Stimulated activated CD4-positive, alpha-beta T cell treated with anti-CD3 and anti-CD28 coated beads, Interleukin-1b, Interleukin-23, amount 100 ng/mL, for 1 hour (primary cell): ENCODE measurements at regions not wholly inside any gene's neighbourhood (a gene's known extent, or its start where the extent isn't known, plus 50 kb on each side); places are given as distances from the start of the nearest gene placed in this dataset.
"Not testable (repeated sequence)": the region's sequence is repeated elsewhere in the genome, so short reads cannot be mapped to it uniquely, and the experiment has no call there.

Experiments used
- DNase-seq, 2 donors: peaks; one replicate each; pipeline ENCODE4 v3.0.0-alpha.2; 2020; ENCODE audit warnings: low read depth in 2 of 2

DNA sequence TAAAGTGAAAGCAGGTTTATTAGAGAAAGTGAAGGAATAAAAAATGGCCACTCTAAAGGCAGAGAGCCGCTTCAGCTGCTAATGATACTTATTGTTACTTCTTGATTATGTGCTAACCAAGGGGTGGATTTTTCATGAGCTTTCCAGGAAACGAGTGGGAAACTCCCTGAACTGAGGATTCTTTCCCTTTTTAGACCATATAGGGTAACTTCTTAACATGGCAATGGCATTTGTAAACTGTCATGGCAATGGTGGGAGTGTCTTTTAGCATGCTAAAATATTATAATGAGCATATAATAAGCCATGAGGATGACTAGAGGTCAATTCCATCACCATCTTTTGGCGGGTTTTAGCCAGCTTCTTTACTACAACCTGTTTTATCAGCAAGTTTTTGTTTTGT is 890.0 kb downstream of the UQCRFS1 start:
- no peak for DNase-seq

DNA sequence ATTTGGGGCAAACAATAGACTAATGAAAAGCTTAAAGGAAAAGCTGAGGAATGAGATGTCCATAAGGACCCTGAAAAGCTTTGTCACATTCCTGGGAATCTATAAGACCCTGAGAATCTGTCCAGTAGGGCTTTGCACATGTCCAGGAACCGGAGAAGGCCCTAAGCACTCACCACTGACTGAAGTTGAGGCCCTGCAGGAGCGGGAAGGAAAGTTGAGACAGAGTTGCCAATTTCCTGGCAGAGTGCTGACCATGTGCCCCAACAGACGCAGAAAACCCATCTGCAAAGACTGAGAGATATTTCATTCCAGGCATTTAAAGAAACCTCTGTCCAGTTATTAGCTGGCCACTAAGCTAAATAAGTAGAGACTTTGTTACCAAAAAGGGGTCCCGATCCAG is 890.5 kb downstream of the UQCRFS1 start:
- no peak for DNase-seq

- DNase-seq: no peak
These were observed 893.0 kb downstream of the UQCRFS1 start for GRCh38 chr19:28319918-28320317.

GRCh38 chr19:28319227-28319626 is 893.7 kb downstream of the UQCRFS1 start:
- DNase-seq: no peak

GRCh38 chr19:28318469-28319179 is 894.3 kb downstream of the UQCRFS1 start:
- no peak for DNase-seq

DNA sequence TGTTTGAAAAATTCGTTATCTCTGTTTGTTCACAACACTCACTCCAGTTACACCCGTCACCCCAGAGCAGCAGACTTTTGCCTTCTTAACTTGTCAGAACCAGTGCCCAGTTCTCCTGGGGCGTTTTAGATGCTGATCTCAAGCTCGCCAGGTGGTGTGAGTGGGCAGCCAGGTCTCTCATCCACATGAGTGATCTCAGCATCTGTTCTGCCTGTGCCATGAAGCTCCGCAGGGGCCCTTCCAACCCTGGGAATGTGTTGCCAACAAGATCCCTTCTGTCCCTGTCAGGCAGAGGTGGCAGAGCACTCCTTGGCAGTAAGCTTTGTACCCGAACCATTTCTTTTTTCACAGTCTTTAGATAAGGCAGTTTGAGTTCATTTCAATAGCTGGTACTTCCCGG is 896.5 kb downstream of the UQCRFS1 start:
- DNase-seq: no peak

DNA sequence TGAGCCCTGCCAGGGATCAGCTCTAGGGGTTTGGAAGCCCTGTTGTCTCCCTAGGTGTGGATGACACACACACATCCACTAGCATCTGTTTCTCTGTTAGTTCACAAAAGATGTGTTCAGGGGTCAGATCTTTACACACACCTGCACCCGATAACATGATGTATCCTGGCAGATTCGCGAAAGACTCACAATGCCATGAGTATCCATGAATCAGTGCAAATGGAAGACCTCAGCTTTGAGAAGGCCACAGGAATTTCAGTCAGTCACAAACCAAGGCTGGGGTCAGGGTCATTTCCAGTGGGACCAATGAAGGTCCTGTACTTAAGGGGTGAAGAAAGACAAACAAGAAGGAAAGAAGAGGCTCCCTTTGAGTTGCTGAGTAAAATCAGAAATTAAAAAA is 898.2 kb downstream of the UQCRFS1 start:
- DNase-seq: no peak

- DNase-seq: no peak
These were observed 898.7 kb downstream of the UQCRFS1 start for GRCh38 chr19:28314287-28314686.

DNA sequence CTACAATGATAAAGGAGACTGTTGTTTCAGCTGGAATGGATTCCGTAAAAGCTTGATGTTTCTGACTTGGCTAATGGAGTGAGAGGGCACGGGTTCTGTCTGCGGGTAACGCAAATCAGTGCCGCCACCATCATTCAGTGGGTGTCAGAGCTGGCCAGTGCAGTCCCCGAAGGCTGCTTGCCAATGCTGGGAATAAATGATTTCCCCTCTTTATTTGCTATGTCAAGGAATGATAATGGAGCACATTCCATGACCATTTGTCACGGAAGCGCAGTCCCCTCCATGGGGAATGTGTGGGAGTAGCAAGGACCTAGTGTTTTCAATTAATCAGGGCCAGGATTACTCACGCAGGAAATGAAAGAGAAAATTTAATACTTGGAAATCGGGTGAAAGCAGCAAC is 899.3 kb downstream of the UQCRFS1 start:
- no peak for DNase-seq

DNA sequence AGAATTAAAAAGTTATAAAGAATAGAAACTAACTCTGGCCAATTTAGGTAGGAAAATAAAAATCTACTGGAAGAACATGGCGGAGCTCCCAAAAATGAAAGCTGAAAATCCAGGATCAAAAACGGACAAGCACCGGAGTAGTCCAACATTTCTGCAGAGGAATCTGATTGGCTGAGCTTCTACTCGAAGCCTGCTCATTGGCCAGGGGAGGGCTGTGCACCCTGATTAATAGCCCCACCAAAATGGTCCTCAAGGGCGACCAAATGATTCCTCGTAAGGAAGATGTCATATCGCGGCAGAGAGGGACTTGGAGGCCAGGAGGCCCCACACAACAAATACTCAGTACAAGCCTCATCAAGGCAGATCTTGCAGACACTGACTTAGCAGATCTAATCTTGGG is 900.7 kb downstream of the UQCRFS1 start:
- no peak for DNase-seq

DNA sequence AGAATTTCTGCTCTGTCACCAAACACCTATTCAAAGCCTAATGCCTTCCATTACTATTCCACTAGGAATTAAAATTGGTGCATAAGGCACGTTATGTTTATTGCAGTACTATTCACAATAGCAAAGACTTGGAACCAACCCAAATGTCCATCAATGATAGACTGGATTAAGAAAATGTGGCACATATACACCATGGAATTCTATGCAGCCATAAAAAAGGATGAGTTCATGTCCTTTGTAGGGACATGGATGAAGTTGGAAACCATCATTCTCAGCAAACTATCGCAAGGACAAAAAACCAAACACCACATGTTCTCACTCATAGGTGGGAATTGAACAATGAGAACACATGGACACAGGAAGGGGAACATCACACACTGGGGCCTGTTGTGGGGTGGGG is 902.1 kb downstream of the UQCRFS1 start:
- not testable (repeated sequence) for DNase-seq

DNA sequence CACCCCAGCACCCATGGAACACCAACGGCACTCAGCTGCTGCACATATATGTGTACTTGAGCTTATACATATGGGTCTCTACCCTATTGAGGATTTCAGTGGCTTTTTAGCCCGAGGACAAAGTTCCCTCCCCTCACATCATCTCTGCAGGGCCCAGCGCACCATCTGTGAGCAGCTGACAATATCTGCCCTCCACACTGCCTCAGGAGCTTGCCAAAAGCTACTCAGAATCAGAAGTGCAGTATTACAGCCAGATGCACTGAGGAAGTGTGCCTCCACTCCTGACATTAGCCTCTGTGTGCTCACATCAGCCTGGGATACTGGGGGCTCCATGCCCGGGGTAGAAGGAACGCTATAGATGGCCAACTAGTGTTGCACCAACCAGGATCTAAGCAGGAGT is 903.9 kb downstream of the UQCRFS1 start:
- no peak for DNase-seq

DNA sequence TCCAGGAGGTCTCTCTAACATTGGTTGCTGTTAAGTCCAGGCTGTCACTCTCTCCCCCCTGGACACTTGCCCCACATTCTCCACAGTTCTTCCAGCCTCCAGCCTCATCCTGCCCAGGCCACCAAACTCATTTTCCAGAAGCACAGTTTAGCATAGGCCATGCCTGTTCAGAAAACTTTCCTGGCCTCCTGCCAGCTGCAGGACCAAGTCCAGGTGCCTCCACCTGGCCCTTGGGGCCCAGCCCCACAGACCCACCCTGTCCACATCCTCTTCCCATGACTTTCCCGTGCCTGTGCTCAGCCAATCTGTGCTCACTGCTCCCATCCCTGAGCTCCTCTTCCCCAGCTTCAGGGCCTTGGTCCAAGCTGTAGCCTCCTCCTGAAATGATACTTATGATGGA is 905.0 kb downstream of the UQCRFS1 start:
- no peak for DNase-seq

GRCh38 chr19:28307487-28307886 is 905.5 kb downstream of the UQCRFS1 start:
- DNase-seq: no peak

GRCh38 chr19:28305513-28305912 is 907.4 kb downstream of the UQCRFS1 start:
- no peak for DNase-seq

GRCh38 chr19:28303502-28303901 is 909.4 kb downstream of the UQCRFS1 start:
- DNase-seq: no peak

- DNase-seq: no peak
These were observed 911.0 kb downstream of the UQCRFS1 start for GRCh38 chr19:28301961-28302360.

- no peak for DNase-seq
These were observed 911.5 kb downstream of the UQCRFS1 start for GRCh38 chr19:28301463-28301862.

- DNase-seq: no peak
These were observed 913.3 kb downstream of the UQCRFS1 start for GRCh38 chr19:28299649-28300048.

- DNase-seq: no peak
These were observed 915.3 kb downstream of the UQCRFS1 start for GRCh38 chr19:28297586-28298157.

GRCh38 chr19:28297036-28297435 is 915.9 kb downstream of the UQCRFS1 start:
- DNase-seq: no peak

DNA sequence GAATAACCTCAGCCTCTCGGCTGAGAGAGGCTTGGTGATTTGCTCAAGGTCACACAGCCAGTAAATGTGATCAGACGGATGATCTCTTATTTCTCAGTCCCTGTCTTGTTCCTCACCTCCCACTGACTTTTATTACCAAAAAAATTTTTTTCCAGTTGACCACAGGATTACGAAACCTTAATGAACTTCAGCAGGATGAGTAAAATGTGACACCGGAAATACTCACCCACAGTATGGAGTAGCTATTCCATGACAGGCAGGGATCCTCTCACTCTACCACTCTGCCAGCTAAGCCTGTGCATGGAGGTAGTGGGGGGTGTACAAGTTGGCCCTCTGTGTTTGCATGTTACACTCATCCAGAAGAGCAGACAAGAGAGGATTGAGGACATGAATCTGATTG is 916.4 kb downstream of the UQCRFS1 start:
- no peak for DNase-seq

DNA sequence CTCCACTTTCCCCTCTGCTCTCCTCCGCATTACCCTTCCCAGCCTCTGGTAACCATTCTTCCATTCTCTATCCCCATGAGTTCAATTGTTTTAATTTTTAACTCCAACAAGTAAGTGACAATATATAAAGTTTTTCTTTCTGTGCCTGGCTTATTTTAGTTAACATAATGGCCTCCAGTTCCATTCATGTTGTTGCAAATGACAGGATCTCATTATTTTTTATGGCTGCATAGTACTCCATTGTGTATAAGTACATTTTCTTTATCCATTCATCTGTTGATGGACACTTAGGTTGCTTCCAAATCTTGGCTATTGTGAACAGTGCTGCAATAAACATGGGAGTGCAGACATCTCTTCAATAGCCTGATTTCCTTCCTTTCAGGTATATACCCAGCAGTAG is 918.0 kb downstream of the UQCRFS1 start:
- DNase-seq: not testable (repeated sequence)

GRCh38 chr19:28294395-28294794 is 918.6 kb downstream of the UQCRFS1 start:
- DNase-seq: no peak
